Panc1 (cell line): ENCODE measurements at regions not wholly inside any gene's neighbourhood (a gene's known extent, or its start where the extent isn't known, plus 50 kb on each side); places are given as distances from the start of the nearest gene placed in this dataset.

ENCODE experiments used
- ATAC-seq: fragments of 200-7000 bp; cut with Tn5 transposase; 2 replicates; pipeline ENCODE4 v1.9.1; 2020; ENCODE audit warnings: mild to moderate bottlenecking, moderate library complexity
- BruUV-seq: library from RNA; stranded (reverse); fragments of 400-500 nt; replicated peaks from 2 replicates; lab custom pipeline; 2021; lab: Mats Ljungman, UMichigan
- CTCF ChIA-PET: fragments of 300-600 bp; sonication (Branson Sonifier 250); formaldehyde crosslinking; loops from one replicate; lab custom pipeline; 2022; ENCODE audit warnings: antibody characterized with exemption; lab: Charles Lee
- POLR2A ChIA-PET: fragments of 300-600 bp; sonication (Branson Sonifier 250); formaldehyde crosslinking; loops from one replicate; lab custom pipeline; 2022; ENCODE audit warnings: antibody characterized with exemption; lab: Charles Lee
- DNase-seq: peaks from one replicate; pipeline ENCODE4 v3.0.0-alpha.2; 2010; ENCODE audit warnings: low read depth, low spot score
- H3K27ac ChIP-seq: 2 replicates; pipeline ENCODE4 v1.5.1; 2011; ENCODE audit warnings: mild to moderate bottlenecking, low read length, inconsistent platforms
- H3K27me3 ChIP-seq: fragments of 200-500 bp; sonication (Bioruptor generic); 2 replicates; pipeline ENCODE4 v1.6.0; 2014; ENCODE audit warnings: low read length, inconsistent platforms; ENCODE audit not compliant: control insufficient read depth, insufficient read depth
- H3K36me3 ChIP-seq: fragments of 200-500 bp; sonication (Bioruptor generic); 2 replicates; pipeline ENCODE4 v1.5.1; 2014; ENCODE audit warnings: inconsistent platforms, mild to moderate bottlenecking, low read length, moderate library complexity; ENCODE audit not compliant: control insufficient read depth, insufficient read depth
- H3K4me1 ChIP-seq: 2 replicates; pipeline ENCODE4 v1.5.1; 2011; ENCODE audit warnings: inconsistent platforms, mild to moderate bottlenecking, low read length, moderate library complexity; ENCODE audit not compliant: control insufficient read depth, insufficient read depth
- H3K4me3 ChIP-seq, 2 experiments: 2 replicates each; pipeline ENCODE4 v1.5.1; 2011 to 2012; ENCODE audit warnings: low read depth in 2 of 2, low read length in 2 of 2, mild to moderate bottlenecking in 2 of 2, inconsistent platforms in 1 of 2, moderate library complexity in 1 of 2
- H3K9me3 ChIP-seq: fragments of 200-500 bp; sonication (Bioruptor generic); 2 replicates; pipeline ENCODE4 v1.5.1; 2014; ENCODE audit warnings: low read depth, mild to moderate bottlenecking, inconsistent platforms, low read length, moderate library complexity; ENCODE audit not compliant: control insufficient read depth, insufficient read depth
- CTCF ChIP-seq: fragments of 450-650 bp; IDR thresholded peaks from 2 replicates; pipeline ENCODE4 v1.5.1; 2017; ENCODE audit warnings: mild to moderate bottlenecking
- POLR2AphosphoS5 ChIP-seq: IDR thresholded peaks from 2 replicates; pipeline ENCODE4 v1.6.1; 2012; ENCODE audit warnings: mild to moderate bottlenecking, low read depth, low read length, moderate library complexity
- SIN3A ChIP-seq: IDR thresholded peaks from 2 replicates; pipeline ENCODE4 v1.6.1; 2012; ENCODE audit warnings: low read depth, mild to moderate bottlenecking, low read length, moderate library complexity, borderline replicate concordance; ENCODE audit not compliant: insufficient read depth
- TCF7L2 ChIP-seq: IDR thresholded peaks from 2 replicates; pipeline ENCODE4 v1.6.1; 2011; ENCODE audit warnings: mild to moderate bottlenecking, low read depth, low read length, inconsistent platforms
- in situ Hi-C: cut with HindIII; loops from 2 replicates; pipeline ENCODE4 v1.10.0; 2016; ENCODE audit warnings: low sequenced_read_pairs, low pct_unique_long_range_greater_than_20kb
- intact Hi-C: fragments of 100-400 bp; cut with micrococcal nuclease; formaldehyde crosslinking; loops from one replicate; pipeline ENCODE4 v1.10.0; 2022; ENCODE audit not compliant: unreplicated experiment
- TF ChIP-seq, protein P1 (sequence below), 2 experiments: IDR thresholded peaks; 2 replicates each; pipeline ENCODE4 v1.6.1; 2011 to 2012; ENCODE audit warnings: low read depth in 2 of 2, control low read depth in 1 of 2, low read length in 1 of 2, mild to moderate bottlenecking in 1 of 2, moderate library complexity in 1 of 2; ENCODE audit not compliant: insufficient read depth in 1 of 2

- H3K4me3 ChIP-seq: no peak overlapping the region
- no peaks in the 10 kb centered on the region for H3K27me3 ChIP-seq
- no peaks in the 10 kb centered on the region for H3K4me1 ChIP-seq
- ChIA-PET POLR2A (no interaction called here), CTCF (no interaction called here)
- TF ChIP-seq SIN3A (no peak), CTCF (no peak), POLR2AphosphoS5 (no peak), TCF7L2 (no peak)
- TF ChIP-seq, protein P1, sequence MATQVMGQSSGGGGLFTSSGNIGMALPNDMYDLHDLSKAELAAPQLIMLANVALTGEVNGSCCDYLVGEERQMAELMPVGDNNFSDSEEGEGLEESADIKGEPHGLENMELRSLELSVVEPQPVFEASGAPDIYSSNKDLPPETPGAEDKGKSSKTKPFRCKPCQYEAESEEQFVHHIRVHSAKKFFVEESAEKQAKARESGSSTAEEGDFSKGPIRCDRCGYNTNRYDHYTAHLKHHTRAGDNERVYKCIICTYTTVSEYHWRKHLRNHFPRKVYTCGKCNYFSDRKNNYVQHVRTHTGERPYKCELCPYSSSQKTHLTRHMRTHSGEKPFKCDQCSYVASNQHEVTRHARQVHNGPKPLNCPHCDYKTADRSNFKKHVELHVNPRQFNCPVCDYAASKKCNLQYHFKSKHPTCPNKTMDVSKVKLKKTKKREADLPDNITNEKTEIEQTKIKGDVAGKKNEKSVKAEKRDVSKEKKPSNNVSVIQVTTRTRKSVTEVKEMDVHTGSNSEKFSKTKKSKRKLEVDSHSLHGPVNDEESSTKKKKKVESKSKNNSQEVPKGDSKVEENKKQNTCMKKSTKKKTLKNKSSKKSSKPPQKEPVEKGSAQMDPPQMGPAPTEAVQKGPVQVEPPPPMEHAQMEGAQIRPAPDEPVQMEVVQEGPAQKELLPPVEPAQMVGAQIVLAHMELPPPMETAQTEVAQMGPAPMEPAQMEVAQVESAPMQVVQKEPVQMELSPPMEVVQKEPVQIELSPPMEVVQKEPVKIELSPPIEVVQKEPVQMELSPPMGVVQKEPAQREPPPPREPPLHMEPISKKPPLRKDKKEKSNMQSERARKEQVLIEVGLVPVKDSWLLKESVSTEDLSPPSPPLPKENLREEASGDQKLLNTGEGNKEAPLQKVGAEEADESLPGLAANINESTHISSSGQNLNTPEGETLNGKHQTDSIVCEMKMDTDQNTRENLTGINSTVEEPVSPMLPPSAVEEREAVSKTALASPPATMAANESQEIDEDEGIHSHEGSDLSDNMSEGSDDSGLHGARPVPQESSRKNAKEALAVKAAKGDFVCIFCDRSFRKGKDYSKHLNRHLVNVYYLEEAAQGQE (IDR thresholded peaks at IDR 0.05; ENCODE audit: insufficient read depth in 1 of 2, low read depth in 2 of 2, low read length in 1 of 2): no peak
- in situ Hi-C loops (no loop called here), intact Hi-C loops (no loop called here)
- DNase-seq (no peak), ATAC-seq (no peak)
- no peaks in the 10 kb centered on the region for H3K36me3 ChIP-seq
- no peak overlapping the region for H3K27ac ChIP-seq
- BruUV-seq: no TSS peak
- no peaks in the 10 kb centered on the region for H3K9me3 ChIP-seq
These were observed 785.5 kb upstream of the HS6ST1 start for GRCh38 chr2:129103936-129104878.

GRCh38 chr2:129112181-129112580 lies 793.5 kb upstream of the HS6ST1 start:
- Histone ChIP-seq H3K27ac (no peak overlapping the region), H3K4me3 (no peak overlapping the region), H3K27me3 (no peaks in the 10 kb centered on the region), H3K9me3 (no peaks in the 10 kb centered on the region), H3K36me3 (no peaks in the 10 kb centered on the region), H3K4me1 (no peaks in the 10 kb centered on the region)
- ATAC-seq (no peak), DNase-seq (no peak)
- in situ Hi-C loops: no loop called here
- POLR2A ChIA-PET: no interaction called here
- TF ChIP-seq TCF7L2: no peak
- TF ChIP-seq SIN3A: no peak
- TF ChIP-seq, protein P1 (IDR thresholded peaks at IDR 0.05; ENCODE audit: insufficient read depth in 1 of 2, low read depth in 2 of 2, low read length in 1 of 2): no peak
- TF ChIP-seq CTCF: no peak
- TF ChIP-seq POLR2AphosphoS5: no peak
- CTCF ChIA-PET: no interaction called here
- no TSS peak for BruUV-seq
- intact Hi-C loops: no loop called here
